GM18867 (cell line): ENCODE measurements at regions not wholly inside any gene's neighbourhood (a gene's known extent, or its start where the extent isn't known, plus 50 kb on each side); places are given as distances from the start of the nearest gene placed in this dataset.
"Not testable (repeated sequence)": the region's sequence is repeated elsewhere in the genome, so short reads cannot be mapped to it uniquely, and the experiment has no call there.

Experiments used
- ATAC-seq: cut with Tn5 transposase; IDR thresholded peaks from one replicate; pipeline ENCODE4 v1.9.1; 2021; ENCODE audit warnings: mild to moderate bottlenecking, moderate library complexity; ENCODE audit not compliant: unreplicated experiment

GRCh38 chr19:37303591-37304171 lies 67.2 kb upstream of the ZNF527 start:
- no peak for ATAC-seq

GRCh38 chr19:37304190-37304883 lies 66.6 kb upstream of the ZNF527 start:
- no peak for ATAC-seq

- no peak for ATAC-seq
Observed at GRCh38 chr19:37304884-37305255, 66.0 kb upstream of the ZNF527 start.

GRCh38 chr19:37306383-37306963 lies 64.4 kb upstream of the ZNF527 start:
- ATAC-seq = no peak

DNA sequence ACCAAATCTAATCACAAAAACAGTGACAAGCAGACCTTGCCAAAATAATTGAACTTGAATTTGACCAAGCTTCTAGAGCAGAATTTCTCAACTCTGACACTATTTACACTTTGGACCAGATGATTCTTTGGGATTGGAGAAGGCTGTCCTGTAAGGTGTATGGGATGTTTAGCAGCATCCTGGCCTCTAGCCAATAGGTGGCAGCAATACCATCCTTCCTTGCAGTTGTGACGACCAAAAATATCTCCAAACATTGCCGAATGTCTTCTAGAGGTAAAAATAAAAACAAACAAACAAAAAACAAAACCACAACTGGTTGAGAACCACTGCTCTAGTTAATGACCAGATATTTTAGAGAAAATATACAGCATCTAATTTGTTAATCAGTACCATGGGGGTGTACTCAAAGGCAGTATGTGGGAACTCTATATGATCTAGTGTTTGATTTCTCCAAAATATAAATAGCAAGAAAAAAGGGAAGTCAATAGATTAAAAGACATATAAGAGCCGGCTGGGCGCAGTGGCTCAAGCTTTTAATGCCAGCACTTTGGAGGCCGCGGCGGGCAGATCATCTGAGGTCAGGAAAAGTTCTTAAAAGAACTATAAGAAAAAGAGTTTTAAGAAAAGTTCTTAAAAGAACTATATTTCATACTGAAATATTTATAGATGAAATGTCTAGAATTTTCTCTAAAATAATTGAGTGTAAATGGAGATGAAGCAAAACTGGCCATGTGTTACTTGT lies 60.9 kb upstream of the ZNF527 start:
- ATAC-seq = no peak

DNA sequence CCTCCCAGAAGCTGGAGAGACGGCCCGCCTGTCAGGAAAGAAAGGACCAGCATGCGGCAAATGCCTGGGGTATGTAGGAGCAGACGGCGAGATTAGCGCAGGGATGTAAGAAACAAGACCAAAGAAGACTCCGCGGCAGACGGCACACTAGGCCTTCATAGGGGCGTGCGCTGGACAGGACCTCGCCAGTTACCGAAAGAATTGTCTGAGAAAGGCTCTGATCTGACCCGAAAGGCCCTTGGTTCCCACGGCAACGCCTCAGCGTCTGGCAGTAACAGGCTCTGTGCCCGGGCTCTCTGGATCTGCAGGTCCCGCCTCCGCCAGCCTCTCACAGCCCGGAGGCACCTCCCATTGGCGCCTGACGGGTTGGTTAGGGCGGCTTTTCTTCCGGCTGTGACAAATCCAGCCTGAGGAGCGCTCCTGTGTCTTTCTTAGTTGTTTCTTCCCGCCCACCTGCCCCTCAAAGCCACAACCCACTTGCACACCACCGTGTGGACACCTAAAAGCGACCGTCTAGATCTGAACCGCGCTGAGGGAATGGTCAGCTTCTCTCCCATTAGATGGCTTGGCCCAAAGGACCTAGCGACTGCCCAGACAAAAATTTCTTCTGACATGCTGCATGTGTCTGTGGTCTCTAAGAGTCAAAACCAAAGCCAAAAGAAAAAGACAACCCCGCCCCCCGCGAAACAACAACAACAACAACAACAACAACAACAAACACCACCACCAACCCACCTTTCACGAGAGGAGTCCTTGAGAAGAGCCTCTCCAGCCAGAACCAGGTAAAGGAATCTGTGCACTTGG lies 58.2 kb upstream of the ZNF527 start:
- not testable (repeated sequence) for ATAC-seq

DNA sequence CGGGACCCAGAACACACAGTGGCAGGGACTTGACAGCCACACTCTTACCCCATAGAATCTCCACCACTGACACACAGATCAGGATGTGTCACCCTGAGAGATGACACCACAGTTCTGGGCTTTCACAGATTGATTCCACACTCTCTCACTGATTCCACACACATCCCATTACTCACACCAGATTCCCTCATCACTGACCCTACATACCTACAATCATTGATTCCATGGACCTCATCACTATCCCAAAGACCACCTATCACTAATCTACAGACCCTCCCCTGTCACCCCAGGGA lies 57.6 kb upstream of the ZNF527 start:
- ATAC-seq = no peak

- peak; percentile 98 for ATAC-seq
Observed at GRCh38 chr19:37317403-37318209, 53.3 kb upstream of the ZNF527 start.

- not testable (repeated sequence) for ATAC-seq
Observed at GRCh38 chr19:37320988-37321387, 49.9 kb upstream of the ZNF527 start.
